ENCODE measurements at regions not wholly inside any gene's neighbourhood (a gene's known extent, or its start where the extent isn't known, plus 50 kb on each side); places are given as distances from the start of the nearest gene placed in this dataset.

- TF ChIP-seq CTCF (IDR thresholded peaks at IDR 0.05): no peak
- TF ChIP-seq POLR2A (IDR thresholded peaks at IDR 0.05): no peak
These were observed 83.5 kb upstream of the SPRY1 start for GRCh38 chr4:123312951-123313592.
